ENCODE measurements at regions not wholly inside any gene's neighbourhood (a gene's known extent, or its start where the extent isn't known, plus 50 kb on each side); places are given as distances from the start of the nearest gene placed in this dataset.

- TF ChIP-seq CTCF (IDR thresholded peaks at IDR 0.05), result no peak
- H3K27ac ChIP-seq, result no peak overlapping the region
- ATAC-seq (no peak), DNase-seq (no peak)
- H3K27me3 ChIP-seq, result no peaks in the 10 kb centered on the region
- intact Hi-C loops (cut with DNase I), result no loop called here
- H3K4me1 ChIP-seq, result no peaks in the 10 kb centered on the region
- H3K9me3 ChIP-seq, result no peaks in the 10 kb centered on the region
- H3K4me3 ChIP-seq, result no peak overlapping the region
- no peaks in the 10 kb centered on the region for H3K36me3 ChIP-seq
These were observed 231.9 kb upstream of the RAB6C start for GRCh38 chr2:129747500-129748125.

GRCh38 chr2:129748250-129748649, 231.2 kb upstream of the RAB6C start:
- Histone ChIP-seq H3K36me3 (no peaks in the 10 kb centered on the region), H3K27me3 (no peaks in the 10 kb centered on the region), H3K9me3 (no peaks in the 10 kb centered on the region), H3K27ac (no peak overlapping the region), H3K4me3 (no peak overlapping the region), H3K4me1 (no peaks in the 10 kb centered on the region)
- DNase-seq, result no peak
- intact Hi-C loops (cut with DNase I), result no loop called here
- TF ChIP-seq CTCF (IDR thresholded peaks at IDR 0.05), result no peak
- ATAC-seq, result peak; percentile 76

GRCh38 chr2:129748653-129749052, 230.8 kb upstream of the RAB6C start:
- Histone ChIP-seq H3K4me3 (no peak overlapping the region), H3K27me3 (no peaks in the 10 kb centered on the region), H3K27ac (no peak overlapping the region), H3K9me3 (no peaks in the 10 kb centered on the region), H3K36me3 (no peaks in the 10 kb centered on the region), H3K4me1 (no peaks in the 10 kb centered on the region)
- no peak for DNase-seq
- intact Hi-C loops (cut with DNase I), result no loop called here
- no peak for TF ChIP-seq CTCF (IDR thresholded peaks at IDR 0.05)
- ATAC-seq, result no peak

GRCh38 chr2:129751409-129751808, 228.1 kb upstream of the RAB6C start:
- DNase-seq, result no peak
- Histone ChIP-seq H3K4me1 (no peaks in the 10 kb centered on the region), H3K27ac (no peak overlapping the region), H3K4me3 (no peak overlapping the region), H3K27me3 (no peaks in the 10 kb centered on the region), H3K36me3 (no peaks in the 10 kb centered on the region), H3K9me3 (no peaks in the 10 kb centered on the region)
- no peak for ATAC-seq
- no peak for TF ChIP-seq CTCF (IDR thresholded peaks at IDR 0.05)
- intact Hi-C loops (cut with DNase I), result no loop called here

GRCh38 chr2:129752176-129752575, 227.3 kb upstream of the RAB6C start:
- no peaks in the 10 kb centered on the region for H3K9me3 ChIP-seq
- no peaks in the 10 kb centered on the region for H3K4me1 ChIP-seq
- TF ChIP-seq CTCF (IDR thresholded peaks at IDR 0.05), result no peak
- no peak overlapping the region for H3K4me3 ChIP-seq
- no peaks in the 10 kb centered on the region for H3K36me3 ChIP-seq
- intact Hi-C loops (cut with DNase I), result no loop called here
- no peak overlapping the region for H3K27ac ChIP-seq
- no peaks in the 10 kb centered on the region for H3K27me3 ChIP-seq
- DNase-seq, result no peak
- no peak for ATAC-seq

GRCh38 chr2:129752686-129753085, 226.8 kb upstream of the RAB6C start:
- intact Hi-C loops (cut with DNase I), result no loop called here
- no peak for TF ChIP-seq CTCF (IDR thresholded peaks at IDR 0.05)
- no peak for ATAC-seq
- Histone ChIP-seq H3K36me3 (no peaks in the 10 kb centered on the region), H3K27me3 (no peaks in the 10 kb centered on the region), H3K4me1 (no peaks in the 10 kb centered on the region), H3K4me3 (no peak overlapping the region), H3K27ac (no peak overlapping the region), H3K9me3 (no peaks in the 10 kb centered on the region)
- DNase-seq, result no peak
